Activated CD8-positive, alpha-beta T cell treated with anti-CD3 and anti-CD28 coated beads, Interleukin-2, amount 10 ng/mL, durations not matched to agents 7 days and 5 days (primary cell): ENCODE measurements at regions not wholly inside any gene's neighbourhood (a gene's known extent, or its start where the extent isn't known, plus 50 kb on each side); places are given as distances from the start of the nearest gene placed in this dataset.

Source experiments
- ATAC-seq: fragments of 150-1000 bp; cut with Tn5 transposase; one replicate; pipeline ENCODE4 v1.10.0; 2021; ENCODE audit warnings: moderate library complexity
- CTCF ChIA-PET: fragments of 350-600 bp; sonication (Branson Sonifier 250); formaldehyde crosslinking; loops from one replicate; lab custom pipeline; 2021; ENCODE audit warnings: antibody characterized with exemption; lab: Charles Lee
- POLR2A ChIA-PET: fragments of 350-600 bp; sonication (Branson Sonifier 250); formaldehyde crosslinking; loops from one replicate; lab custom pipeline; 2021; ENCODE audit warnings: antibody characterized with exemption; lab: Charles Lee
- DNase-seq: peaks from one replicate; pipeline ENCODE4 v3.0.0-alpha.2; 2020
- H3K27ac Mint-ChIP-seq: one replicate; pipeline ENCODE4 v1.8.0; 2021; ENCODE audit warnings: mild to moderate bottlenecking, mixed read lengths
- H3K27me3 Mint-ChIP-seq: one replicate; pipeline ENCODE4 v1.8.0; 2021; ENCODE audit warnings: low read depth, mixed read lengths
- H3K36me3 Mint-ChIP-seq: one replicate; pipeline ENCODE4 v1.8.0; 2021; ENCODE audit warnings: low read depth, mixed read lengths
- H3K4me1 Mint-ChIP-seq: one replicate; pipeline ENCODE4 v1.8.0; 2021; ENCODE audit warnings: low read depth, mixed read lengths
- H3K4me3 Mint-ChIP-seq: one replicate; pipeline ENCODE4 v1.8.0; 2021; ENCODE audit warnings: mild to moderate bottlenecking, mixed read lengths
- H3K9me3 Mint-ChIP-seq: one replicate; pipeline ENCODE4 v1.8.0; 2022; ENCODE audit warnings: mixed read lengths; ENCODE audit not compliant: insufficient read depth

GRCh38 chr19:31604493-31605040, 255.3 kb upstream of the TSHZ3 start:
- ChIA-PET CTCF (no interaction called here), POLR2A (no interaction called here)
- Mint-ChIP-seq H3K27me3 (no peaks in the 10 kb centered on the region), H3K4me3 (no peak overlapping the region), H3K9me3 (no peaks in the 10 kb centered on the region), H3K36me3 (no peaks in the 10 kb centered on the region), H3K27ac (no peak overlapping the region), H3K4me1 (no peaks in the 10 kb centered on the region)
- DNase-seq (no peak), ATAC-seq (no peak)

GRCh38 chr19:31610018-31610417, 260.8 kb upstream of the TSHZ3 start:
- ATAC-seq (no peak), DNase-seq (no peak)
- Mint-ChIP-seq H3K27ac (no peak overlapping the region), H3K9me3 (no peaks in the 10 kb centered on the region), H3K27me3 (no peaks in the 10 kb centered on the region), H3K4me3 (no peak overlapping the region), H3K36me3 (no peaks in the 10 kb centered on the region), H3K4me1 (no peaks in the 10 kb centered on the region)
- ChIA-PET CTCF (no interaction called here), POLR2A (no interaction called here)

GRCh38 chr19:31611046-31611877, 262.0 kb upstream of the TSHZ3 start:
- ATAC-seq (no peak), DNase-seq (no peak)
- H3K27me3 Mint-ChIP-seq = no peaks in the 10 kb centered on the region
- POLR2A ChIA-PET = no interaction called here
- H3K27ac Mint-ChIP-seq = no peak overlapping the region
- no peaks in the 10 kb centered on the region for H3K9me3 Mint-ChIP-seq
- H3K4me1 Mint-ChIP-seq = no peaks in the 10 kb centered on the region
- H3K4me3 Mint-ChIP-seq = no peak overlapping the region
- no peaks in the 10 kb centered on the region for H3K36me3 Mint-ChIP-seq
- CTCF ChIA-PET = no interaction called here

GRCh38 chr19:31612873-31613272, 263.6 kb upstream of the TSHZ3 start:
- Mint-ChIP-seq H3K9me3 (no peaks in the 10 kb centered on the region), H3K4me1 (no peaks in the 10 kb centered on the region), H3K4me3 (no peak overlapping the region), H3K27me3 (no peaks in the 10 kb centered on the region), H3K36me3 (no peaks in the 10 kb centered on the region), H3K27ac (no peak overlapping the region)
- DNase-seq (no peak), ATAC-seq (no peak)
- CTCF ChIA-PET = no interaction called here
- POLR2A ChIA-PET = no interaction called here

GRCh38 chr19:31613683-31614219, 264.5 kb upstream of the TSHZ3 start:
- H3K4me3 Mint-ChIP-seq = no peak overlapping the region
- no peak overlapping the region for H3K27ac Mint-ChIP-seq
- H3K27me3 Mint-ChIP-seq = no peaks in the 10 kb centered on the region
- no peaks in the 10 kb centered on the region for H3K9me3 Mint-ChIP-seq
- POLR2A ChIA-PET = no interaction called here
- ATAC-seq (no peak), DNase-seq (no peak)
- no peaks in the 10 kb centered on the region for H3K36me3 Mint-ChIP-seq
- CTCF ChIA-PET = no interaction called here
- no peaks in the 10 kb centered on the region for H3K4me1 Mint-ChIP-seq

GRCh38 chr19:31616031-31616430, 266.8 kb upstream of the TSHZ3 start:
- ATAC-seq = no peak
- Mint-ChIP-seq H3K27ac (no peak overlapping the region), H3K4me1 (no peaks in the 10 kb centered on the region), H3K4me3 (no peak overlapping the region), H3K9me3 (no peaks in the 10 kb centered on the region), H3K27me3 (no peaks in the 10 kb centered on the region), H3K36me3 (no peaks in the 10 kb centered on the region)
- ChIA-PET POLR2A (interaction anchor here (0.6 kb wide), 1 partner anchor 93 kb away, joined by 3 read pairs; no protein-coding TSS in a partner anchor), CTCF (no interaction called here)
- DNase-seq = no peak

GRCh38 chr19:31617010-31617585, 267.9 kb upstream of the TSHZ3 start:
- no peaks in the 10 kb centered on the region for H3K36me3 Mint-ChIP-seq
- H3K27me3 Mint-ChIP-seq = no peaks in the 10 kb centered on the region
- no peak overlapping the region for H3K27ac Mint-ChIP-seq
- CTCF ChIA-PET = no interaction called here
- DNase-seq (no peak), ATAC-seq (no peak)
- H3K9me3 Mint-ChIP-seq = no peaks in the 10 kb centered on the region
- POLR2A ChIA-PET = no interaction called here
- no peak overlapping the region for H3K4me3 Mint-ChIP-seq
- no peaks in the 10 kb centered on the region for H3K4me1 Mint-ChIP-seq

- H3K4me1 Mint-ChIP-seq = no peaks in the 10 kb centered on the region
- CTCF ChIA-PET = no interaction called here
- no peaks in the 10 kb centered on the region for H3K9me3 Mint-ChIP-seq
- no peaks in the 10 kb centered on the region for H3K36me3 Mint-ChIP-seq
- H3K27ac Mint-ChIP-seq = no peak overlapping the region
- DNase-seq = no peak
- no peak for ATAC-seq
- POLR2A ChIA-PET = no interaction called here
- no peaks in the 10 kb centered on the region for H3K27me3 Mint-ChIP-seq
- H3K4me3 Mint-ChIP-seq = no peak overlapping the region
These were observed 275.8 kb upstream of the TSHZ3 start for GRCh38 chr19:31625056-31625455.

- ChIA-PET POLR2A (no interaction called here), CTCF (no interaction called here)
- no peak for ATAC-seq
- DNase-seq = no peak
- Mint-ChIP-seq H3K9me3 (no peaks in the 10 kb centered on the region), H3K27ac (no peak overlapping the region), H3K36me3 (no peaks in the 10 kb centered on the region), H3K4me3 (no peak overlapping the region), H3K4me1 (no peaks in the 10 kb centered on the region), H3K27me3 (no peaks in the 10 kb centered on the region)
These were observed 276.3 kb upstream of the TSHZ3 start for GRCh38 chr19:31625575-31625974.

- ChIA-PET POLR2A (no interaction called here), CTCF (no interaction called here)
- Mint-ChIP-seq H3K4me1 (no peaks in the 10 kb centered on the region), H3K36me3 (no peaks in the 10 kb centered on the region), H3K27me3 (no peaks in the 10 kb centered on the region), H3K4me3 (no peak overlapping the region), H3K27ac (no peak overlapping the region), H3K9me3 (no peaks in the 10 kb centered on the region)
- DNase-seq (no peak), ATAC-seq (no peak)
These were observed 277.7 kb upstream of the TSHZ3 start for GRCh38 chr19:31626941-31627340.

GRCh38 chr19:31627620-31628365, 278.6 kb upstream of the TSHZ3 start:
- ChIA-PET POLR2A (no interaction called here), CTCF (no interaction called here)
- no peaks in the 10 kb centered on the region for H3K27me3 Mint-ChIP-seq
- no peaks in the 10 kb centered on the region for H3K36me3 Mint-ChIP-seq
- no peak overlapping the region for H3K27ac Mint-ChIP-seq
- no peaks in the 10 kb centered on the region for H3K4me1 Mint-ChIP-seq
- H3K9me3 Mint-ChIP-seq = no peaks in the 10 kb centered on the region
- DNase-seq (no peak), ATAC-seq (no peak)
- no peak overlapping the region for H3K4me3 Mint-ChIP-seq
